ENCODE measurements at regions not wholly inside any gene's neighbourhood (a gene's known extent, or its start where the extent isn't known, plus 50 kb on each side); places are given as distances from the start of the nearest gene placed in this dataset.

GRCh38 chrX:96455078-96455477, 229.6 kb upstream of the DIAPH2 start:
- no peak overlapping the region for H3K9ac ChIP-seq (ENCODE audit: low read length)
- H3K4me3 ChIP-seq (ENCODE audit: low read length) = no peak overlapping the region
- no peak overlapping the region for H2BK5ac ChIP-seq (ENCODE audit: low read length)
- H2BK15ac ChIP-seq (replicated peaks; ENCODE audit: low read depth) = no peak overlapping the region
- WGBS (ENCODE audit: extremely low coverage, insufficient coverage, low lambda C conversion rate) = 100% methylated on average over 1 of the region's 3 CpGs
- no peaks in the 10 kb centered on the region for H3K27me3 ChIP-seq (ENCODE audit: insufficient read depth, low read length, poor library complexity)
- no peak overlapping the region for H3K56ac ChIP-seq (ENCODE audit: low read length)
- H2AK5ac ChIP-seq (ENCODE audit: low read length) = no peak overlapping the region
- H4K8ac ChIP-seq (ENCODE audit: low read depth, low read length) = no peak overlapping the region
- H2BK120ac ChIP-seq (ENCODE audit: low read depth, low read length) = no peak overlapping the region
- no peak overlapping the region for H3K18ac ChIP-seq (ENCODE audit: low read length)
- no peak overlapping the region for H3K27ac ChIP-seq (ENCODE audit: low read depth, low read length)
- DNase-seq = no peak
- no peak overlapping the region for H3K4ac ChIP-seq (ENCODE audit: low read depth, low read length)
- no peaks in the 10 kb centered on the region for H3K4me1 ChIP-seq (ENCODE audit: control insufficient read depth, low read depth, low read length)
- H4K5ac ChIP-seq (ENCODE audit: low read length) = no peak overlapping the region
- H3K36me3 ChIP-seq (ENCODE audit: control insufficient read depth, insufficient read depth, low read length) = no peaks in the 10 kb centered on the region
- no peaks in the 10 kb centered on the region for H3K79me2 ChIP-seq (ENCODE audit: control insufficient read depth, insufficient read depth, low read length)
- H3K23ac ChIP-seq (ENCODE audit: low read length) = no peak overlapping the region
- no peak overlapping the region for H3K4me2 ChIP-seq (ENCODE audit: low read length)
- no peaks in the 10 kb centered on the region for H3K79me1 ChIP-seq (ENCODE audit: low read length)

GRCh38 chrX:96464880-96465558, 219.6 kb upstream of the DIAPH2 start:
- no peak overlapping the region for H3K9ac ChIP-seq (ENCODE audit: low read length)
- H3K4ac ChIP-seq (ENCODE audit: low read depth, low read length) = no peak overlapping the region
- H3K4me1 ChIP-seq (ENCODE audit: control insufficient read depth, low read depth, low read length) = no peaks in the 10 kb centered on the region
- H3K79me2 ChIP-seq (ENCODE audit: control insufficient read depth, insufficient read depth, low read length) = no peaks in the 10 kb centered on the region
- no peaks in the 10 kb centered on the region for H3K27me3 ChIP-seq (ENCODE audit: insufficient read depth, low read length, poor library complexity)
- no peak overlapping the region for H3K23ac ChIP-seq (ENCODE audit: low read length)
- no peak overlapping the region for H4K5ac ChIP-seq (ENCODE audit: low read length)
- no peak overlapping the region for H3K27ac ChIP-seq (ENCODE audit: low read depth, low read length)
- H3K79me1 ChIP-seq (ENCODE audit: low read length) = no peaks in the 10 kb centered on the region
- no peak overlapping the region for H3K4me3 ChIP-seq (ENCODE audit: low read length)
- H2AK5ac ChIP-seq (ENCODE audit: low read length) = no peak overlapping the region
- no peak overlapping the region for H2BK120ac ChIP-seq (ENCODE audit: low read depth, low read length)
- H4K8ac ChIP-seq (ENCODE audit: low read depth, low read length) = no peak overlapping the region
- no CpG with 5 or more reads among the region's 16 CpGs for WGBS (ENCODE audit: extremely low coverage, insufficient coverage, low lambda C conversion rate)
- no peak overlapping the region for H3K56ac ChIP-seq (ENCODE audit: low read length)
- no peak overlapping the region for H2BK15ac ChIP-seq (replicated peaks; ENCODE audit: low read depth)
- no peak for DNase-seq
- no peak overlapping the region for H3K18ac ChIP-seq (ENCODE audit: low read length)
- H2BK5ac ChIP-seq (ENCODE audit: low read length) = no peak overlapping the region
- no peaks in the 10 kb centered on the region for H3K36me3 ChIP-seq (ENCODE audit: control insufficient read depth, insufficient read depth, low read length)
- H3K4me2 ChIP-seq (ENCODE audit: low read length) = no peak overlapping the region

GRCh38 chrX:96474029-96474740, 210.5 kb upstream of the DIAPH2 start:
- Histone ChIP-seq H3K79me1 (ENCODE audit: low read length) (no peaks in the 10 kb centered on the region), H3K9ac (ENCODE audit: low read length) (no peak overlapping the region), H2BK15ac (replicated peaks; ENCODE audit: low read depth) (no peak overlapping the region), H3K36me3 (ENCODE audit: control insufficient read depth, insufficient read depth, low read length) (no peaks in the 10 kb centered on the region), H3K4me2 (ENCODE audit: low read length) (no peak overlapping the region), H4K5ac (ENCODE audit: low read length) (no peak overlapping the region), H2AK5ac (ENCODE audit: low read length) (no peak overlapping the region), H2BK5ac (ENCODE audit: low read length) (no peak overlapping the region), H3K27ac (ENCODE audit: low read depth, low read length) (no peak overlapping the region), H3K4ac (ENCODE audit: low read depth, low read length) (no peak overlapping the region), H3K4me1 (ENCODE audit: control insufficient read depth, low read depth, low read length) (no peaks in the 10 kb centered on the region), H3K79me2 (ENCODE audit: control insufficient read depth, insufficient read depth, low read length) (no peaks in the 10 kb centered on the region), H3K18ac (ENCODE audit: low read length) (no peak overlapping the region), H3K27me3 (ENCODE audit: insufficient read depth, low read length, poor library complexity) (no peaks in the 10 kb centered on the region), H3K23ac (ENCODE audit: low read length) (no peak overlapping the region), H2BK120ac (ENCODE audit: low read depth, low read length) (no peak overlapping the region), H3K4me3 (ENCODE audit: low read length) (no peak overlapping the region), H4K8ac (ENCODE audit: low read depth, low read length) (no peak overlapping the region), H3K56ac (ENCODE audit: low read length) (no peak overlapping the region)
- whole genome bisulfite sequencing (ENCODE audit: extremely low coverage, insufficient coverage, low lambda C conversion rate) = no CpG with 5 or more reads among the region's 4 CpGs
- DNase-seq = no peak

DNA sequence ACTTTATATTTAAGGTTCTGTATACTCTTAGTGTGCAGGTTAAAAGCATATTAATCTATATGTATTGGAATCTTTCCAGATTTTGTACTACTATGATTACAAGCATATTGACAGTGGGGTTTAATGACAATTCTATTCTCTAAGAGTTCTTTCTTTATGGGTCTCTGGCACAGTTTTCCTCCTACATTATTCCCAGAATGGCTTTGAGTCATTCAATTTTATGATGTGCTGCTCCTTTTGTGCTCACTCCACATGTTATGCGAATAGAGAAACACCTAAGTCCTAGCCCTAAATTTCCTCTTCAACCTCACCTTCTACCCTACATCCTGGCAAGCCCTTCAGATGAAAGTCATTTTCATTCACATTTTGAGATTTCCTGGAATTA, 209.9 kb upstream of the DIAPH2 start:
- H3K79me2 ChIP-seq (ENCODE audit: control insufficient read depth, insufficient read depth, low read length) = no peaks in the 10 kb centered on the region
- H3K36me3 ChIP-seq (ENCODE audit: control insufficient read depth, insufficient read depth, low read length) = no peaks in the 10 kb centered on the region
- no peak overlapping the region for H3K9ac ChIP-seq (ENCODE audit: low read length)
- no peak overlapping the region for H3K27ac ChIP-seq (ENCODE audit: low read depth, low read length)
- no CpG with 5 or more reads among the region's 1 CpG for WGBS (ENCODE audit: extremely low coverage, insufficient coverage, low lambda C conversion rate)
- no peak overlapping the region for H4K5ac ChIP-seq (ENCODE audit: low read length)
- H3K23ac ChIP-seq (ENCODE audit: low read length) = no peak overlapping the region
- H3K27me3 ChIP-seq (ENCODE audit: insufficient read depth, low read length, poor library complexity) = no peaks in the 10 kb centered on the region
- H3K4ac ChIP-seq (ENCODE audit: low read depth, low read length) = no peak overlapping the region
- no peak overlapping the region for H2AK5ac ChIP-seq (ENCODE audit: low read length)
- H2BK120ac ChIP-seq (ENCODE audit: low read depth, low read length) = no peak overlapping the region
- H4K8ac ChIP-seq (ENCODE audit: low read depth, low read length) = no peak overlapping the region
- H3K56ac ChIP-seq (ENCODE audit: low read length) = no peak overlapping the region
- no peak overlapping the region for H2BK5ac ChIP-seq (ENCODE audit: low read length)
- no peaks in the 10 kb centered on the region for H3K79me1 ChIP-seq (ENCODE audit: low read length)
- H3K18ac ChIP-seq (ENCODE audit: low read length) = no peak overlapping the region
- no peak overlapping the region for H3K4me2 ChIP-seq (ENCODE audit: low read length)
- no peak overlapping the region for H2BK15ac ChIP-seq (replicated peaks; ENCODE audit: low read depth)
- H3K4me3 ChIP-seq (ENCODE audit: low read length) = no peak overlapping the region
- DNase-seq = no peak
- H3K4me1 ChIP-seq (ENCODE audit: control insufficient read depth, low read depth, low read length) = no peaks in the 10 kb centered on the region

GRCh38 chrX:96480081-96480480, 204.6 kb upstream of the DIAPH2 start:
- WGBS (ENCODE audit: extremely low coverage, insufficient coverage, low lambda C conversion rate) = no CpG with 5 or more reads among the region's 5 CpGs

More at GRCh38 chrX:96480081-96480480, 204.6 kb upstream of the DIAPH2 start:
- H3K23ac ChIP-seq (ENCODE audit: low read length) = no peak overlapping the region
- H2AK5ac ChIP-seq (ENCODE audit: low read length) = no peak overlapping the region
- H3K36me3 ChIP-seq (ENCODE audit: control insufficient read depth, insufficient read depth, low read length) = no peaks in the 10 kb centered on the region
- H3K4ac ChIP-seq (ENCODE audit: low read depth, low read length) = no peak overlapping the region
- H3K56ac ChIP-seq (ENCODE audit: low read length) = no peak overlapping the region
- DNase-seq = no peak
- no peak overlapping the region for H4K5ac ChIP-seq (ENCODE audit: low read length)
- no peak overlapping the region for H3K18ac ChIP-seq (ENCODE audit: low read length)
- no peak overlapping the region for H2BK15ac ChIP-seq (replicated peaks; ENCODE audit: low read depth)
- no peak overlapping the region for H2BK120ac ChIP-seq (ENCODE audit: low read depth, low read length)
- no peaks in the 10 kb centered on the region for H3K79me2 ChIP-seq (ENCODE audit: control insufficient read depth, insufficient read depth, low read length)
- no peaks in the 10 kb centered on the region for H3K79me1 ChIP-seq (ENCODE audit: low read length)
- no peaks in the 10 kb centered on the region for H3K27me3 ChIP-seq (ENCODE audit: insufficient read depth, low read length, poor library complexity)
- no peaks in the 10 kb centered on the region for H3K4me1 ChIP-seq (ENCODE audit: control insufficient read depth, low read depth, low read length)
- H3K27ac ChIP-seq (ENCODE audit: low read depth, low read length) = no peak overlapping the region
- no peak overlapping the region for H4K8ac ChIP-seq (ENCODE audit: low read depth, low read length)
- H3K4me3 ChIP-seq (ENCODE audit: low read length) = no peak overlapping the region
- H3K9ac ChIP-seq (ENCODE audit: low read length) = no peak overlapping the region
- H2BK5ac ChIP-seq (ENCODE audit: low read length) = no peak overlapping the region
- H3K4me2 ChIP-seq (ENCODE audit: low read length) = no peak overlapping the region
